GM21576 (cell line): ENCODE measurements at regions not wholly inside any gene's neighbourhood (a gene's known extent, or its start where the extent isn't known, plus 50 kb on each side); places are given as distances from the start of the nearest gene placed in this dataset.
"Not testable (repeated sequence)": the region's sequence is repeated elsewhere in the genome, so short reads cannot be mapped to it uniquely, and the experiment has no call there.

Source experiments
- ATAC-seq: cut with Tn5 transposase; IDR thresholded peaks from one replicate; pipeline ENCODE4 v1.9.1; 2021; ENCODE audit warnings: mild to moderate bottlenecking, moderate library complexity; ENCODE audit not compliant: unreplicated experiment

DNA sequence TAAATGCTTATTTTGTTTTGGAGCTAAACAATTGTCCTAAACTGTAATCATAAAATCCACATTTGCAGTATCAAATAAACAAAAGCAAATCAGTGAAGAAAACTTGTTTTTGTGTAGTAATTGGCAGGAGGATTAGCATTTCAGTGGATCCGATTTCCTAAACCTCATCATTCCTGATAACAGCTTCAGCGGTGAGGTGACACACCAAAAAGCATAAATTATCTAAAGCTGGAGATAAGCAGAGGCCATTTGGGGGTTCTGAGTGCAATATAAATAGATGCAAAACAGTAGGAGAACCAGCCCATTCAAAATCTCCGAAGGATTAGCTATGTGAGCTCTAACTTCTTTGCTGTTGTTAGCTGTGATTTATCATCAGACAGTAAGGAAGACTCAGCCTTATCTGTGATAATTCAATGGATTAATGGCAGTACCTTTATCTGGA, 235.8 kb downstream of the EPHA7 start:
- no peak for ATAC-seq

DNA sequence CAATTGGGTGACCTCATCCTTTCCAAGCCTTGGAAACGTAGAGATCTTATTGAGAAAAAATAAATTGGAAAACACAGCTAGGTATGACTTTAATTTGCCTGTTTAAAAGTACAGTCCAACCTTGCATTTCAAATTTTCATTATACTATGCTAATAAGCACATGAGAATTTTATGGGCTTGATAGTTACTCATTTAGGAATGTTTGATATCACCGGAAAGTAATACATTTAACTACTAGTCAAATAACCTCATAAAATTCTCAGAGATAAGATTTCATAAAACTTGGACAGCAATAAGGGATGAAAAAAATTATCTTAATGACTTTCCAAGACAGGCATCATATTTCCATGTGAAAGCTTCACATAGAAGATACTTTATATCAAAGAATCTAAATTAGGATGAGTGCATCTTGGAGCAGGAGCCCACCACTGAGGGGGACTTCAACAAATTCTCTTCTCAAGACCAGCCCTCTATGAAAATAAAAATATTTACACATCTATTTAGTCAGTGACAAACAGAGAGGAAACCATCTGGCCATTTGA, 236.3 kb downstream of the EPHA7 start:
- ATAC-seq: no peak

DNA sequence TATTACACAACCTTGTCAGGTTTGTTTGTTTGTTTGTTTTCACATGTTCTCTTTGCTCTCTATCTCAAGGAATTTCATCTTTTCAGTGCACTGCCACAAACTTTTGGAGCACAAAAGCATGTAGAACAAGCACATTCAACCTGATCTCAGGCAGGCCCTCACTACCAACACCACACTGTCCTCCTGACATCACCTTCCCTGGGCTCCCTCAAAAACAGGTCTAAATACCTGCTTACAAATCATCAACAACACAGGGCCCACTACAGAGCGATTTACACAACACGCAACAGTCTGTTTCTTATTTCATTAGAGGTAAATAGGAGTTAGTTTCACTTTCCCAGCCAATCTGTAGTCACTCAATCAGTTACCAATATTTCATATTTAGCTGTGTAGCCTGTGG, 241.4 kb downstream of the EPHA7 start:
- ATAC-seq: no peak

DNA sequence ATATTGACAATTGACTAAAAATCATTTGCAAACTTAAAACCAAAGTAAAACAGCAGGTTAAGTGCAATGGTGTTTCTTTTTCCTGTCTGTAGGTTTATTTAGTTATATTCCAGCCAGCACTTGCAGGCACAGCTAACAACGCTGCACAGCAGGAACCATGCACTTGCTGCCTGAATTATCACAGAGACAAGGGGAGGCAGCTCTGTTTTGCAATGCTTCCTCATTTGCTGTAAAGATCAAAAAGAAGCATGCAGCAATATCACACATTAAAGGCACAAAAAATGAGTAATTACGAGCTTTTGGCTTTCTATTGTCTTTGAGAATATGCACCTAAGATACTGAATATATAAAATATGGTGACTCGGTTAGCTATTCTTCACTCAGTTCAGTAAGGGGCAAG, 241.9 kb downstream of the EPHA7 start:
- no peak for ATAC-seq

DNA sequence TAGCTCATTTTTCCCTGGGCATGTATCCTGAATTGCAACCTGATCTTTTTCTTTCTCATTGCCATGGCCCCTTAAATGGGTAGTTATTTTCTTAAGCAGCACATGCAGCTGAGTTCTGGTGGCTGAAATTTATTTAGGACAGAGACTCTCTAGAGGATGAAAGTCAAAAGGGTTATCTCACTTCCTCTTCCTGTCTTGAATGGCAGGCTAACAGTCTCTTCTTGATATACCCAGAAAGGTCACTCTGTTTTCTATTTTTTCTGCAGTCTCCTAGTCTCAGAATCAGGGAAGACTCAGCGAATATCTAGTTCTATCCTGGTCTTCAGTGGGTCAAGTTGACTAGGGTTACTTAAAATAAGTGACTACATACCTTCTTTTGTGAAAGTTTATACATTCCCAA, 243.3 kb downstream of the EPHA7 start:
- ATAC-seq: peak; percentile 80

DNA sequence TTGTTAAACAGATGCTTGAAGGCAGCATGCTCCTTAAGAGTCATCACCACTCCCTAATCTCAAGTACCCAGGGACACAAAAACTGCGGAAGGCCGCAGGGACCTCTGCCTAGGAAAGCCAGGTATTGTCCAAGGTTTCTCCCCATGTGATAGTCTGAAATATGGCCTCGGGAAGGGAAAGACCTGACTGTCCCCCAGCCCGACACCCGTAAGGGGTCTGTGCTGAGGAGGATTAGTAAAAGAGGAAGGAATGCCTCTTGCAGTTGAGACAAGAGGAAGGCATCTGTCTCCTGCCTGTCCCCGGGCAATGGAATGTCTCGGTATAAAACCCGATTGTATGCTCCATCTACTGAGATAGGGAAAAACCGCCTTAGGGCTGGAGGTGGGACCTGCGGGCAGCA, 245.8 kb downstream of the EPHA7 start:
- ATAC-seq: not testable (repeated sequence)

DNA sequence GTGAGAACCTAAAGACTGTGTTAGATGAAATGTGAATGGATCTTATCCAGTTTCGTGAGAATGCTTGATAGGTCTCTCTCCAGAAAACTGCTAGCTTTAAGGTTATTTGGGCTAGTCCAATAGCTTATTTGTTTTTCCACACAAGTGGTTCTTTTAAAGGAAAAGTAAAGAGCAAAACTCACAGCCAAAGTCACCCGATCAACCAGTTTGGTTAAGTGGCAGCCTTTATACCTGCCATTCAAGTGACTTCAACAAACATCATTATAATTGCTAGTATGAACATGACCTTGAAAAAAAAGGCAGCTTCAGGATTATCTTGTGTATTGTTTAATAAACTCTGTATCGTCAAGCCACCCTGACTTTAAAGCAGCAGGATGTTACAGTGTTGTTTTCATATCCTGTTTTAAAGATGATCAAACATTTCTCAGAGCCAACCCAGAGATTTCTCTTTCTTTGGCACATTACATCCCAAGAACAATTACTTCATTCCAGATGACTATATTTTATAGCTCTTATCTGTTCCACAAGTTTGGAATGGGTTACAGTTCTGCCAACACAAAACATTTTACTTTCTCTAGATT, 253.4 kb downstream of the EPHA7 start:
- no peak for ATAC-seq

DNA sequence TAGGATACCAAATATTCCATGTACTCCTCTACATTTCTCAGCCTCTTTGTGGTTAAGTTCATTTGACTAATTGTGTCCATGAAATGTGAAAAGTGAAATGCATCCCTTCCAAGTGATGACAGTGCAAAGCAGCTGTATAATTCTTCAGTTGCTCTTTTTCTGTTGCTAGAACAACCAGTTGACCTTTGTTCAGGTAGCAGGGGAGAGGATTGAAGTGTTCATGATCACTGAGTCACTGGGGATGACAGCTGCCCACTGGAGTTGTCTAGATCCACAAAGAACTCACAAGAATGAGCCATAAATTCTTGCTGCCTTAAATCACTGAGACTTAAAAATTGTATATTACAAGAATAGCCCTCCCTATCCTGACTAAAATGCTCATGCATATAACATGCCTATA, 254.6 kb downstream of the EPHA7 start:
- ATAC-seq: no peak

DNA sequence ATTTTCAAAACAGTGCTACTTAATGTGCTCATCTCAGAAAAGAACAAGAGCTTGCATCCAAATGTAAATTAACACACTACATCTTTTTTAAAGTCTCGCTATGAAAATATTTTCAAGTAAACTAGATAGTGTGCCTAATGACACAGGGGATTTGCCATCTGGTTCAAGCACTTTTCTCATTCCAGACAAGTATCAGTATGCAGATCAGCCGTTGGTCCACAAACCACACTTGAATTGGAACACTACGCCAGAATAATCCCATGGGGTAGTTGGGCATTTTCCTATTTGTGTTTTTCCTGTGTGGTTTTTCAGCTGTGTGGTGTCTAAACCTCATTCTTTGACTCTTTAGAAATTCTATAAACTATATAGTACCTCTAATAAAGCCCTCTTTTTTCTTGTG, 256.2 kb downstream of the EPHA7 start:
- ATAC-seq: no peak

DNA sequence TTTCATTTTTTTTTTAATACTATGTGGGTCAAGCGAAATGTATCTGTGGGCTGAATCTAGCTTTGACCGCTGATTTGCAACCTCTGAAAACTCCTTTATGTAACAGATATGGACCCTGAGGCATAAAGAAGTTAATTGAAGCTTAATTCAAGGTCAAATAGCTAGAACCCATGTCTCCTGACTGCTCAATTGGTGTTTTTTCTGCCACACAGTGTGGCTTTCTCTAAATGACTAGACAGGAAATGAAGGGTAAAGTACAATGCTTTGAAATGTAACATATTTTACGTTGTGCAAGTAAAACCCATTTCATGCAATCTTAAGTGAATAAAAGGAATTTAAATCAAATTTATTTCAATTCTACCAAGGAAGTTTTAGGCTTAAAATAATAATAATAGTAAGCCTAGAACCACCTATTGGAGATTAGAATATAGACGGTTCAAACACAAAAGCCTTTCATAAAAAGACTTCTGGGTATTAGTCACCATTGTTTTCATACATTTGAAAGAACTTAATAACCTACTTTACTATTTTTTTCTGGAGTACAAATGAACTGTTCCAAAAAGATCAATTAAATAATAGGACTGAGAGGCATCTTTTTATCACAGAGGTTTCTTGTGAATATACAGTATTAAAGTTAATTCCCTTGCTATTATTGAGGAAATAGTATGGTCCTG, 279.8 kb downstream of the EPHA7 start:
- ATAC-seq: peak; percentile 56

DNA sequence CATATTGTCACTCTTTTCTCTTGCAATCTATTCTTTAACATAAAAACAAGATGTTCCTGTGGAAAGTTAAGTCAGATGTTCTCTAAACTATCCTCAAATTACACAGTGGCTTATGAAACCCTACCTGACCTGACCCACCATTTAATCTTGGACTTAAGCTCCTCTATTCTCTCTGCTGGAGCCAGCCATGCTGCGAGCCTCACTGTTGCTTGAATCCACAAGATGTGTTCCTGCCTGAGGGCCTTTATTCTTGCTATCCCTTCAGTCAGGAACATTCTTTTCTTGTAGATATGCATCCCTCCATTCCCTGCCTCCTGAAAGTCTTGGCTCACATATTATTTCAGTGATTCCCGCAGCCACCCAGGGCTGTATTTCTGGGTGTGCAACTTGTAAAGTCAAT, 283.2 kb downstream of the EPHA7 start:
- ATAC-seq: no peak

DNA sequence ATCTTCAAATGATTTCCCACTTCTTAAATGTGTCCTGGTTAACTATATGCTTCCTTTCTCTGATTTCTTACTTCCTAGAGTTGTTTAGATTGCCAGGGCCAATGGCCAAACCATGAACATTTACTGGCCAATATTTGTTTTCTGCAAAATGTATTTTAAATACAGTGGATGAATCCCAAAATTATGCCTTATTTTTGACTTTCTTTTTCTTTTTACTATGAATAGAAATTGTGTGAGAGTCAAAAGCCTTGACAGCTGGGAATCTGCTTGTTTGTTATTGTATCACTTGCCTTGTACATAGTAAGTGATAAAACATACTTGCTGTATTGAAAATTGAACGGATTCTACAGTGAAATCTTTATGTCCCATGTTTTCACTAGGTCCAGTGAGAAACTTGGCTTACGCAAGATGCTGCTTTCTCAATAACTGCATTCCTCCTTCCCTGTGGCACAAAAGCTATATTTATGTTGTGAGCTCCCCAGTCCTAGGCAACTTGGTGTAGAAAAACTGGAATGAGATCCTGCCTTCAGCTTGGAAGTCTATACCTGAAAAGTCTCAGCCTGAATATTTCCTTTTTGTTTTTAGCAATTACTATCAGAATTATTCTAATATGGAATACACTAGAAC, 295.2 kb downstream of the EPHA7 start:
- no peak for ATAC-seq

DNA sequence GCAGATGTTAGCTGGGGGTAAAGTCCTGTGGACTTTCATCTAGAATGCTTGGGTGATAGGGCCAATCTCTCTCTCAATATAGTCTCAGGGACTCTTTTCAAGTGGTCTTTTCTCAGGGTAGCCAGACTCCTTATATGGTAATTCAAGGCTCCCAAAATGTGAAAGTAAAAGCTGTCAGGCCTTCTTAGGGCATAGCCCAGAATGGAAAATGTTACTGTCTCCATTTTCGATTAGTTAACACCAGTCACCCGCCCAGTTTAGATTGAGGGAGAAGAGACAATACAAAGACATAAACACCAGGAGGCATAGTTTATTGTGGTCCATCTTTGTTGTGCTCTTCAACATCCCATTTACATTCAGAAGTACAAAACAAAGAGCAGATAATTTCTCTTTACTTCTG, 295.8 kb downstream of the EPHA7 start:
- ATAC-seq: no peak

DNA sequence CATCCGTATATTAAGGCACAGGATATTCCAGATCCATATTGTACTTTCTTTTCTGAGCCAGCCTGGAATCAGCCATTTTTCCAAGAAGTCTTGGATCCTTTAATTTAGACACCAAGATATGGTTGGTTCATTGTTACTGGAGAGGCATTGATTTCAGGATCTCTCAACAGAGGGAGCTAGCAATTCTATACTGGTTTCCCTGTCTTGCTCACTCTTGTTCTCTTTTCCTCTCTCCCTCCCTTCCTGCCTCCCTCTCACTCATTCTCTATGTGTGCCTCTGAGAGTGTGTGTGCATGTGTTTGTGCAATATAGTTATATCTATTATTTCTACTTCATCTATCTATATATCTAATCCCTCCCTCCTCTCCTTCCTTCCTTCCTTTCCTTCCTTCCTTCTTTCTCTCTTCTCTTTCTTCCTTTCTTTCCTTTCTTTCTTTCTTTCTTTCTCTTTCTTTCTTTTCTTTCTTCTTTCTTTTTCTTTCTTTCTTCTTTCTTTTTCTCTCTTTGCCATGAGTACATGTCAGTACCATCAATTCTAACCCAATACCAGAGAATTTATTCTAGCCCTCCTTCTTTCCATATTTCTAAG, 299.1 kb downstream of the EPHA7 start:
- ATAC-seq: no peak

DNA sequence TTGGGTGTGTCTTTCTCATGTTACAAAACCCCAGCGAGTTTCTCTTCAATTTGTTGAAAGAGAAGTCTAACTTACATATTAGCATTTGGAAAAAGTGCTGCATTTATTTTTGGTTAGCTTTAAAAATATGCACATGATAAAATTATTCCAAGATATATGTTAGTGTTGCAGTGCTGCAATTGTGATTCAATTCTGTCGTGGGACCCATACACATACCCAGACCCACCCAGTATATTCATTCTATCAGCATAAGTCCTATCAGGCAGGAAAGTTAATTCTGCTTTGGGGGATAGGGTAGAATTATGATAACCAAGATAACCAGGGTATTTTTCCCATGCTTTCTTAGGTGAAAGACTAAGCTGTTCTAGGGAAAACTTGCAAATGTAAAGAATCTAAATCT, 313.5 kb downstream of the EPHA7 start:
- no peak for ATAC-seq

DNA sequence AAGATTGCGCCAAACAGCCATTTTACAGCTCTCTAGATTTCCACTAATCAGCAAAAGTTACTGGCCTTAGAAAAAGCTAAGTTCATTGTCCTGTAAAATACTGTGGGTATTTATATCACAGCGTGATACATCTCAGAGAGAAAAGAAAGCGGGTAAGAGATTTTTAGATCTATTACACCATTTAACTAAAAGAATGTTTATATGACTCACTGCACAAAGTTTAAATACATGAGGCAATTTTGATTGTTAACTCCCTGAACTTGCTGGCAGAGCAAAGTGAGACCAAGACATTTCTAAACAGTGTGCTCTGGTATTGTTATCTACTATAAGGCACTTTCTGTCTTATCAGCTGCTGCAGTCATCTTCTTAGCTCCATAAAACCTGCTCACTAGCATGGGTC, 314.3 kb downstream of the EPHA7 start:
- no peak for ATAC-seq

DNA sequence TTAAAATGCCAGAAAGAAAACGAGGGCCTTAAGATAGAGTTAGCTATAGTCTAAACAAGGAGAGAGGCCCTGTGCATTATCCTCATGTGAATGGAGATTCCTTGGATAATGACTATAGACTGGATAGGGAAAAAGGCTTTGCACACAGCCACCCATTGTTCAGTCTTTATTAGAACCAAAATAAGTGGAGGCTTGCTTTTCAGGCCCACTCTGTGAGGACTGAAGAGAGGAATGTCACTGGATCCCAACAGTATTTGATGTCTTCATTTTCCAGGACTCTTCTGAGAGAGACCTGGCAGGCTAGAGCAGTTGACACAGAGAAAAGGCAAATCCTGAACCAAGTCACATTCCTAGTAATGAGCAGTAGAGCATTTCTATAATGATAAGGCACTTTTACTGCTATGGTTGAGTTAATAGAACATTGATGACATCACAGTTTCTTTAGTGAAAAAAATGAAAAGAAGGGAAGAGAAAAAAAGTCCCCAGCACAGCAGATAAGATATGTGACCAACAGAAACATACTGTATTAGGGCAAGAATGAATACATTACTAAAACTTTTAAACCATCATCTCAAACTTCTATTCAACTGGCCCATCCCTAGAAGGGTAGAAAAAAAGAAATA, 315.1 kb downstream of the EPHA7 start:
- no peak for ATAC-seq

DNA sequence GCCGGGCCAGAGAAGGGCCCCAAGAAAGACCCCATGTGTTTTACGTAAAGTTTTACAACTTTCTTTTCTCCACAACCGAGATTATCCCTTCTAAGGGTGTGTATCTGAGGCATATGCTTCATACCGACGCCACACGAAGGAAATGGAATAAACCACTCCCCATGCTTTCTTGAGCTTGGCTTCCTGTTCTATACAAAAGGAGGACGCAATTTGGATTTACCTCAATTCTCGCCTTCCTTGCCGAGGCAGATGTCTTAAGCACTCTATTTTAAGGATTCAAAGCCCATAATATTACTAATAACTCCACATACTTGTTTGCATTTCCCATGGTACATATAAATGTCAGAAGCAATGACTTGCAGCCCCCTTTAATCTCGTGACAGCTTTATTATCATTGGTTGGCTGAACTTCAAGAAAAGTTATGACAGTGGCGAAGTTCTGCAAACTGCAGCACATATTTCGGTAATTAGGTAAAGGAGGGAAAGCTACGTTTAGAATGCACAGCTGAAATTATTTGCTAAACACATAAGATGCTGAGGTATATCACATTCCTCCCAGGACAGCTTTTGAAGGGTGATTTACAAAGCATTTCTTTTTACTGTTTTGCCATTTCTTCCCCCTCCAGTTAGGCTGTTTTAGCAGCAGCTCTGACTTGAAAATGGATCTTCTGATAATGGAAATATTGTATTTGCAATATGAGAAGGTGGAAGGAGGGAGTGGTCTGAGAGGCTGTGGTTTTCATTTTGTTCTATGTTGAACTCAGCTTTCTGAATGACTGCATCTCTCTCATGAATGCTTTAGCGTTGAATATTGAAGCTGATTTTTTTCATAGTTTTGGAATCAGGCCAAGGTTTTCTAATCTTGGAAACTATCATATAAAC, 330.5 kb downstream of the EPHA7 start:
- no peak for ATAC-seq

DNA sequence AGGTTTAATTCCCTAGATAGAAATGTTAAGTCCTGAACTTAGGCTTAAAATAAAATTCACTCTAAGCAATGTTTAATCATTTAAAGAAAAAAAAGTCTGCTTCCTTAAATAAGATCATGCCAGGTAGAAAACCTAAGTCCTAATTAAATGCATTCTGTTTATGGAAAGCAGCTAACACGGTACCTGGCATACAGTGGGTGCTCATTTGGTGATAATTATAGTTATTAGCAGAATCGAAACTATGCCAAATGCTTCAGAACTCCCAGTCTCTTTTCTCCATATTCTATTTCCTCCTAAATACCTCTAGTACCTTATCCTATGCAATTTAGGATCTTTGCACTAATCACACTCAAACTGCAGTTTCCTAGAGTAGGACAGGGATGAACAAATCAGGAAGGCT, 331.8 kb downstream of the EPHA7 start:
- ATAC-seq: no peak

DNA sequence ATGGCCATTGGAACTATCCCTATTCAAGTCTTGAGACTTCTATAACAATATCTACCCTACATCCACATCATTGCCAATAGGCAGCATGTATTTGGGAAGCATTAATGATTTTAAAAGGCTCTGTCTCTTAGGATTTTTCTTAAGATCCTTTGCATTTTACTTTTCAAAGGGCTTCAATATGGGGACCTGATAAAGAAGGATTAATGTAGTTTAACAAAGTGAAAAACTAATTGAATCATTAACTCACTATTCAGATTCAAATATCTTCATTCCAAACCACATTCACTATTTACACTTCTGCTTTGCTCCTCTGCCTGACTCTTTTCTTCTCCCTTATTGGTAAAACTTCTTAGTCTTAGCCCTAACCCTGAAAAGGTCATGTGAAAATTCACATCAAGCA, 333.0 kb downstream of the EPHA7 start:
- no peak for ATAC-seq
